Retinal pigment epithelial cell (primary cell): ENCODE measurements at regions not wholly inside any gene's neighbourhood (a gene's known extent, or its start where the extent isn't known, plus 50 kb on each side); places are given as distances from the start of the nearest gene placed in this dataset.

Experiments used
- DNase-seq: peaks from one replicate; pipeline ENCODE4 v3.0.0-alpha.2; 2010; ENCODE audit warnings: low read depth
- H3K4me3 ChIP-seq: 2 replicates; pipeline ENCODE4 v1.5.1; 2011; ENCODE audit warnings: mild to moderate bottlenecking, low read length, control low read depth, moderate library complexity
- TF ChIP-seq, protein P1 (sequence below): conservative IDR thresholded peaks from 2 replicates; pipeline ENCODE4 v1.5.1; 2011; ENCODE audit warnings: low read depth, low read length, control low read depth, inconsistent platforms

DNA sequence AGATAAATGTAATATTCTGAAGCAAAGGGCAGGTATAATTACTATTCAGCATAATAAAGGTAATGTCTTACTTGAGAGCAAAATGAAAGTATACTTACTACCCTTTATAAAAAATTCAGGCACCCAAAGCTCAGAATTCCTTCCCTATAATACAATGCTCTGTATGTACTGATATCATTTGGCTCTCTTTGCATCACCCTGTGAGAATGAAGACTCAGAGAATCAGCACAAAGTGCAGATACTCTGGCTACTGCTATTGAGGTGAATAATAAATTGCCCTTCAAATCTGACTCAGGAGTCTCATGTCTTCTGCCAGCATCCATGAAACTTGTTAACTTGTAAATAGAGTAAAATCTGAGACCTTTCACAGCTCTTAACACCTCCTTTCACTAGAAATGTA lies 108.5 kb upstream of the KCTD3 start:
- no peak for DNase-seq
- no peak overlapping the region for H3K4me3 ChIP-seq
- TF ChIP-seq, protein P1, sequence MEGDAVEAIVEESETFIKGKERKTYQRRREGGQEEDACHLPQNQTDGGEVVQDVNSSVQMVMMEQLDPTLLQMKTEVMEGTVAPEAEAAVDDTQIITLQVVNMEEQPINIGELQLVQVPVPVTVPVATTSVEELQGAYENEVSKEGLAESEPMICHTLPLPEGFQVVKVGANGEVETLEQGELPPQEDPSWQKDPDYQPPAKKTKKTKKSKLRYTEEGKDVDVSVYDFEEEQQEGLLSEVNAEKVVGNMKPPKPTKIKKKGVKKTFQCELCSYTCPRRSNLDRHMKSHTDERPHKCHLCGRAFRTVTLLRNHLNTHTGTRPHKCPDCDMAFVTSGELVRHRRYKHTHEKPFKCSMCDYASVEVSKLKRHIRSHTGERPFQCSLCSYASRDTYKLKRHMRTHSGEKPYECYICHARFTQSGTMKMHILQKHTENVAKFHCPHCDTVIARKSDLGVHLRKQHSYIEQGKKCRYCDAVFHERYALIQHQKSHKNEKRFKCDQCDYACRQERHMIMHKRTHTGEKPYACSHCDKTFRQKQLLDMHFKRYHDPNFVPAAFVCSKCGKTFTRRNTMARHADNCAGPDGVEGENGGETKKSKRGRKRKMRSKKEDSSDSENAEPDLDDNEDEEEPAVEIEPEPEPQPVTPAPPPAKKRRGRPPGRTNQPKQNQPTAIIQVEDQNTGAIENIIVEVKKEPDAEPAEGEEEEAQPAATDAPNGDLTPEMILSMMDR = no peak

DNA sequence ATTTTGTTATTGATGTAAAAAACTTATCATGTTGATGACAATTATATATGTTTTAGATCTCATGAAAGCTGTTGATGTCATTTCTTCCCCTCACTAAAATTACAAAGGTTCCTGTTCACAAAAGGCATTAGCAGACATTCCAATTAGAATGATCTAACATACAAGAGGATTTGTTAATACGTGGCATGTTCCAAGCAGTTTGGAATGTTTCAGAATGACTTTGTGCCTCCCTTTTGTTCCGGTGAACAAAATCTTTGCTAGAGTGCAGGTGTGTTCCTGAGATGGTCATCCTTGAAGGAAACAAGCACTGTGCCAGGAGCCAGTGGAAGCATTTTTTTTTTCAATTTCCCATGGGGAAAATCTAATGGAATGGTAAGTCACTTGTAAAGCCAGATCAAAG lies 108.0 kb upstream of the KCTD3 start:
- TF ChIP-seq, protein P1 = no peak
- H3K4me3 ChIP-seq = no peak overlapping the region
- peak; percentile 11 for DNase-seq

DNA sequence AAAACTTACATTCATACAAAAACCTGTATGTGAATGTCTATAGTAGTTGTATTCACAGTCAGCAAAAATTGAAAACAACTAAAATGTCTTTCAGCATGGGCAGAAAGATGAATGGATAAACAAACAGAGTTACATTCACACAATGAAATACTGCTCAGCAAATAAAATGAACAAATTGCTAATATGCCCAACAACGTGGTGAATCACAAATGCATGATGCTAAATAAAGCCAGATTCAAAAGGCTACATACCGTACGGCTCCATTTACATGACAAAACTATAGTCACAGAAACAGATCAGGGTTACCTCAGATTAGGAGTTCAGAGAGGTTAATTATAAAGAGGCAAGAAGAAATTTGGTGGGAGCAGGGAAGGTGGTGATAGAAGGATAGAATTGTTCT lies 100.7 kb upstream of the KCTD3 start:
- no peak for DNase-seq
- TF ChIP-seq, protein P1 = no peak
- H3K4me3 ChIP-seq = no peak overlapping the region

DNA sequence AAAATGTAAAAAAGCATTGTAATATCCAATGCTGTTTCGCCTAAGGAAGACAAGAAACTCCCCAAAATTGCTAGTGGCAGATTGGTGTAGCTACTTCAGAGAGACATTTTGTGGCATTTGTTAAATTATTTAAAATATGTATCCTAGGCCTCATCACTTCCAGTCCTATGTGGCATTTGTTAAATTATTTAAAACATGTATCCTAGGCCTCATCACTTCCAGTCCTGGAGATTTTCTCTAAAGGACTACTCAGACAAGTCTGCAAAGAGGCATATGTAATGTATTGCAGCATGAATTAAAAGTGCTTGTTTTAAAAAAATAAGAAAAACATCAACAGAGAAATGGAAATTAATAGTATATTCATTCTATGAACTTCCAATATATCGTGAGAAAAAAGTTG lies 95.6 kb upstream of the KCTD3 start:
- no peak for DNase-seq
- TF ChIP-seq, protein P1 = no peak
- no peak overlapping the region for H3K4me3 ChIP-seq

DNA sequence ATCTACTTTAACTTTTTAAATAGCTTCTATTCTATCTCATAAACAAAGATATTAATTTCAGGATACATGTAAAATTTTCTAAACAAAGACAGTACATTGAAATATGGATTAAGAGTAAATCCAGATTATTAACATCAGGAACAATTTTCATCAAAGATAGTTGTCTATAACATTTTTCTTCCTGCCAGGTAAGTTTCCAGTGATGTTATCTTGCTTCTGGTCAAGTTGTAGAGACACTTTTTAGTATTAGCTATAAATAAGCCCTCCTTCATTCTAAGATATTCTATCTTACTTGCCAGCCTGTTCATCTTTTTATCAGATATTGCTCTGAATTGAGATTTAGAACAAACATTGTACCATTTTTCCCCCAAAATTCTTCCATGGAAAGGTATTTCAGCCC lies 94.4 kb upstream of the KCTD3 start:
- DNase-seq = no peak
- TF ChIP-seq, protein P1 = no peak
- H3K4me3 ChIP-seq = no peak overlapping the region

DNA sequence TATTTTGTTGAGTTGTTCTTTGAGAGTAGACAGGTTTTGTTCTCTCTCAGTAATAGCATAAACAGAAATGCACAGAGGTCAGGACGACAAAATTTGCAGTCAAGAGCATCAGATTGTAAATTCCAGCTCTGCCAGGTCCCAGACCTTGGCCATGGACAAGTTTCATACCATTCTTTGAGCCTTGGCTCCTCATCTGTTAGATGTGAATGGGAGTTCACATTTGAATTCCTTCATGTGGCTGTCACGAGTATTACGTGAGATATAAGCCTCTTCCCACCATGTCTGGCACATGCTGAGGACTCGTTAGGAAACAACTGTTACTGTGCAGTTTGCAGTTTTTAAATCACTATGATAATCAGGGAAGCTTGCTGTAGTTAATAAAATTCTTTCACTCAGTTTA lies 93.2 kb upstream of the KCTD3 start:
- TF ChIP-seq, protein P1 = no peak
- no peak overlapping the region for H3K4me3 ChIP-seq
- DNase-seq = peak; percentile 73

DNA sequence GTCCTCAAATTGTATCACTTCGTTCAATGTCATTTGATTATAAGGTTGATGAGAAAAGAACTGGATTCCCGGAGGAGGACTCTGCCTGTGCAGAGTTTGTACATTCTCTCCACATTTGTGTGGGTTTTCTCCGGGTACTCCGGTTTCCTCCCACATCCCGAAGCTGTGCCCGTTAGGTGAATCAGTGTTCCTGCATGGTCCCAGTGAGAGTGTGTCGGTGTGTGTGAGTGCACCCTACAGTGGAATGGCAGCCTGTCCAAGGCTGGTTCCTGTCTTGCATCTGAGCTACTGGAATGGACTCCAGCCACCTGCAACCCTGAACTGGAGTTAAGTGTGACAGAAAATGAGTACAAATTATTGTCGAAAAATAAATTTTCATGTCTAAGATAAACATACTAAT lies 92.2 kb upstream of the KCTD3 start:
- H3K4me3 ChIP-seq = no peak overlapping the region
- no peak for DNase-seq
- TF ChIP-seq, protein P1 = no peak
